ENCODE measurements at regions not wholly inside any gene's neighbourhood (a gene's known extent, or its start where the extent isn't known, plus 50 kb on each side); places are given as distances from the start of the nearest gene placed in this dataset.

DNA sequence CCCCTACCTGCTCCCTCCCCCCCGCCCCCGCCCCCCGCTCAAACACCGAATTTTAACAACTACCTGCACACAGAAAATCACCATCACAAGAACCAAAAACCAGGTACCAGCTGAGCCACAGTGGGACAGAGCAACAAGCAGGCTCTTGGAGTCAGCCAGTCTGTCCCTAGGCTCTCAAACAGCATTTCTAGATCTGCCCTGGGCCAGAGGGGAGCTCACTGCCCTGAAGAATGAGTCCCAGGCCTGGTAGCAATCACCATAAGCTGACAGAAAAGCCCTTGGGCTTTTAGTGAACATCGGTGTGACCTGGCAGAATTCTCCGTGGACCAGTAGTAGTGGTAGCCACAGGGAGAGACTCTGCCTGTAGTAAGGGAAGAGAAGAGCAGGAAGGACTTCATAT, 58.3 kb downstream of the C11orf87 start:
- no peaks in the 10 kb centered on the region for H3K36me3 Mint-ChIP-seq
- peaks cover 4% of the 10 kb centered on the region for H3K9me3 Mint-ChIP-seq
- H3K27ac Mint-ChIP-seq, result no peak overlapping the region
- H3K4me3 Mint-ChIP-seq, result no peak overlapping the region
- H3K4me1 Mint-ChIP-seq, result no peaks in the 10 kb centered on the region
- H3K27me3 Mint-ChIP-seq, result no peaks in the 10 kb centered on the region
- no peak for DNase-seq

GRCh38 chr11:109486129-109486528, 64.1 kb downstream of the C11orf87 start:
- no peak for DNase-seq
- Mint-ChIP-seq H3K4me1 (no peaks in the 10 kb centered on the region), H3K27ac (no peak overlapping the region), H3K9me3 (peaks cover 4% of the 10 kb centered on the region), H3K36me3 (no peaks in the 10 kb centered on the region), H3K27me3 (no peaks in the 10 kb centered on the region), H3K4me3 (no peak overlapping the region)

DNA sequence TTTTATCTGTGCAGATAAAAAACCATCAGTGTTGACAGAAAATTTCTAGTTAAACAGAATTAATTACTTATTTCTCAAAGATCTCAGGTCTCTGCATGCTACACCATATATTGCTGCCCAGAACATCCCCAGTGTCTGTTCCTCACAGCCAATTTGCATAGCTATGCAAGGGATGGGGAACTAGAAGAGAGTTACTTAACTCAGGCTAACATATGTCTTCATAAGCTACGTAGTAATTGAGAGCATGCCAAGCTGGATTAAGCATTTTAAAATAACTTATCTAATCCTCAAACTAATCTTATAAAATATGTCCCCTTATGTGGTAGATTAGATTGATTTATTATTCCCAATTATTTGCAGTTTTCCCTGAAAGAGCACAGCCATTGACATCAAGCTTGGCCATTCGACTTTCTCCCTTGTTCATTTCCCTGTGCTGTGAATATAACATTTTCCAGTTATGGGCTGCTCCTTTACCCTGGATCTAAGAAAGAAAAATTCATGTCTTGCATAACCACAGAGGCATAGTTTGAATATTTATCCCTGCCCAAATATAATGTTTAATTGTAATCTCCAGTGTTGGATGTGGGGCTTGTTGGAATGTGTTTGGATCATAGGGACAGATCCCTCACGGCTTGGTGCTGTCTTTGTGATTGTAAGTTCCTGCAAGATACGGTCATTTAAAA, 69.1 kb downstream of the C11orf87 start:
- Mint-ChIP-seq H3K27ac (no peak overlapping the region), H3K36me3 (no peaks in the 10 kb centered on the region), H3K4me3 (no peak overlapping the region), H3K4me1 (no peaks in the 10 kb centered on the region), H3K9me3 (no peaks in the 10 kb centered on the region), H3K27me3 (no peaks in the 10 kb centered on the region)
- no peak for DNase-seq

DNA sequence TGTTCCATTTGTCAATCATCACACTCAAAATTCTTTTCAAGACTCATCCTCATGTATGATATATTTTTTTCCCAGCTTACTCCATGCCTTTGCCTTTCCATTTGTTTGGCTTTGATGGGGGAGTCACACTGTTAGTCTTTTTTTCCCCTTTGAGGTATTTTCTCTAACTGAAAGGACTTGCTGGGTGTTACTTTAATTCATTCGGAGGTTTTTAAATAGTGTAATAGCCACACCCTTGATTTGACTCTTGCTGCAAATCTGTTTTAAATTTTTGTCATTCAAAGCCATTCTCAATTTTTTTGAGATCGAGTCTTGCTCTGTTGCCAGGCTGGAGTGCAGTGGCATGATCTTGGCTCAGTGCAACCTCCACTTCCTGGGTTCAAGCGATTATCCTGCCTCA, 84.1 kb downstream of the C11orf87 start:
- Mint-ChIP-seq H3K27ac (no peak overlapping the region), H3K27me3 (no peaks in the 10 kb centered on the region), H3K4me1 (no peaks in the 10 kb centered on the region), H3K36me3 (no peaks in the 10 kb centered on the region), H3K4me3 (no peak overlapping the region), H3K9me3 (no peaks in the 10 kb centered on the region)
- no peak for DNase-seq

- H3K4me3 Mint-ChIP-seq, result no peak overlapping the region
- no peaks in the 10 kb centered on the region for H3K9me3 Mint-ChIP-seq
- no peaks in the 10 kb centered on the region for H3K4me1 Mint-ChIP-seq
- no peak for DNase-seq
- H3K27me3 Mint-ChIP-seq, result no peaks in the 10 kb centered on the region
- no peak overlapping the region for H3K27ac Mint-ChIP-seq
- no peaks in the 10 kb centered on the region for H3K36me3 Mint-ChIP-seq
Observed at GRCh38 chr11:109507331-109507730, 85.3 kb downstream of the C11orf87 start.

GRCh38 chr11:109507836-109508561, 86.0 kb downstream of the C11orf87 start:
- no peak overlapping the region for H3K4me3 Mint-ChIP-seq
- H3K27me3 Mint-ChIP-seq, result no peaks in the 10 kb centered on the region
- DNase-seq, result no peak
- no peak overlapping the region for H3K27ac Mint-ChIP-seq
- no peaks in the 10 kb centered on the region for H3K4me1 Mint-ChIP-seq
- H3K36me3 Mint-ChIP-seq, result no peaks in the 10 kb centered on the region
- H3K9me3 Mint-ChIP-seq, result no peaks in the 10 kb centered on the region

GRCh38 chr11:109508943-109509342, 87.0 kb downstream of the C11orf87 start:
- H3K4me3 Mint-ChIP-seq, result no peak overlapping the region
- no peaks in the 10 kb centered on the region for H3K36me3 Mint-ChIP-seq
- H3K27me3 Mint-ChIP-seq, result no peaks in the 10 kb centered on the region
- H3K9me3 Mint-ChIP-seq, result no peaks in the 10 kb centered on the region
- DNase-seq, result no peak
- no peaks in the 10 kb centered on the region for H3K4me1 Mint-ChIP-seq
- no peak overlapping the region for H3K27ac Mint-ChIP-seq

DNA sequence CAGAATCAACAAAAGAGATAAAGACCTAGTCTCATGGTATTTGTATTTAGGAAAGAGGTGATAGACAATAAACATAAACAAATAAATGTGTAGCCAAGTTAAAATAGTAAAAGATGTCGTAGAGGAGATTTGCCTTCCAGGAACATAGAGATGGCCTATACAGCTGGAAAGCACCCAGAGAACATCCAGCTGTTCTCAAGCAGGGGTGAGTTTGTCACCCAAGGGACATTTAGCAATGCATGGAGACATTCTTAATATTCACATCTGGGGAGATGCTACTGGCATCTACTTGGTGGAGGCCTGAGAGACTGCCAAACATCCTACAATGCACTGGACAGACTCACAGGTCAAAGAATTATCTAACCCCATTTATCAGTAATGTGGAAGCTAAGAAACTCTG, 88.3 kb downstream of the C11orf87 start:
- Mint-ChIP-seq H3K27me3 (no peaks in the 10 kb centered on the region), H3K4me1 (no peaks in the 10 kb centered on the region), H3K36me3 (no peaks in the 10 kb centered on the region), H3K27ac (no peak overlapping the region), H3K9me3 (no peaks in the 10 kb centered on the region), H3K4me3 (no peak overlapping the region)
- no peak for DNase-seq

DNA sequence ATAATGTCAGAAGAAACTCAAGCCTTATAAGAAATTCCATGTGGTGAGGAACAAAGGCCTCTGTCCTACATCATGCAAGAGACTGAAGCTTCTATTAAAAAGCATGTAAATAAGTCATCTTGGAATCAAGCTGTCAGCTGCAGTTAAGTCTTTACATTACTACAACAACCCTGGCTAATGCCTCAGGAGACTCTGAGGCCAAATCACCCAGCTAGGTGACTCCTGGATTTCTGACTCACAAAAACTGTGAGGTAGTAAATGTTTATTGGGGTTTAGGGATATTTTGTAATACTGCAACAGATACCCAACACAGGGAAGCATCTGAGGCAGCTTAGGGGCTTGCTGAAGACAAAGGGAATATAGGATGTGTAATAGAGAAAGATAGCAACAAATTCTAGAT, 89.6 kb downstream of the C11orf87 start:
- Mint-ChIP-seq H3K27ac (no peak overlapping the region), H3K27me3 (no peaks in the 10 kb centered on the region), H3K4me1 (no peaks in the 10 kb centered on the region), H3K9me3 (no peaks in the 10 kb centered on the region), H3K36me3 (no peaks in the 10 kb centered on the region), H3K4me3 (no peak overlapping the region)
- no peak for DNase-seq

- no peaks in the 10 kb centered on the region for H3K27me3 Mint-ChIP-seq
- H3K36me3 Mint-ChIP-seq, result no peaks in the 10 kb centered on the region
- H3K4me3 Mint-ChIP-seq, result no peak overlapping the region
- H3K4me1 Mint-ChIP-seq, result no peaks in the 10 kb centered on the region
- DNase-seq, result no peak
- H3K27ac Mint-ChIP-seq, result no peak overlapping the region
- H3K9me3 Mint-ChIP-seq, result no peaks in the 10 kb centered on the region
Observed at GRCh38 chr11:109512249-109512648, 90.3 kb downstream of the C11orf87 start.

- no peak overlapping the region for H3K27ac Mint-ChIP-seq
Observed at GRCh38 chr11:109512680-109513079, 90.7 kb downstream of the C11orf87 start.

DNA sequence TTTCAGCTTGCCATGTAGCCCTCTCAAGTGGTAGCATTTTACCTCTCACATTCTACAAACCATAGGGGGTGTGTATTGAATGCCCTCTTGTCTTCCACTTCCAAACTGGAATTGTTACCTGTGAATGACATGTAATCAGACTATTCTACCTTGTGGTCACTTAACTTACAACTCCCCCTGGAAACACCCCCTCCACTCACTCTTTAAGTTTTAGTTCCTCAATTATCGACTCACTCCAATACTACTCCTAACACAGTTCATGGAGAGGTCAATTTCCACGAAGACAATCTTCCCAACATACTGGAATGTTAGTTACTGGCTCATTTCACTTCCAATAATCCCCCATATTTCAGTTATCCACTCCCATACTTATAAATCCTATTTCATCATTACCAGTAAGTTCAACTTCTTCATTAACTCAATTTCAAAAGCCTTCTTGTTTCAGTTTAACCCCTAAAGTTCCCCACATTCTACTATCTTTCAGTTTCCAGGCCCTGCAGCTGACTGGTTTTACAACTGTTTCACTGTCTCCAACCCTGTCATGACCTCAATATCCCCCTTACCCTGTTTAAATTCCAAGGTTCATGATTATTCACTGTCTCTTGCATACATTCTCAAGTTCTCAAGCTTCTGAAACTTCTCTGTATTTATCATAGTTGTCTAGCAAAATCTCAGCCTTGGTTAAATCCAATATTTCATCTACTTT, 92.5 kb downstream of the C11orf87 start:
- H3K9me3 Mint-ChIP-seq, result no peaks in the 10 kb centered on the region
- no peaks in the 10 kb centered on the region for H3K36me3 Mint-ChIP-seq
- no peaks in the 10 kb centered on the region for H3K27me3 Mint-ChIP-seq
- H3K4me3 Mint-ChIP-seq, result no peak overlapping the region
- H3K4me1 Mint-ChIP-seq, result no peaks in the 10 kb centered on the region
- H3K27ac Mint-ChIP-seq, result no peak overlapping the region
- DNase-seq, result no peak

More at GRCh38 chr11:109512680-109513079, 90.7 kb downstream of the C11orf87 start:
- DNase-seq, result no peak
- Mint-ChIP-seq H3K4me1 (no peaks in the 10 kb centered on the region), H3K9me3 (no peaks in the 10 kb centered on the region), H3K36me3 (no peaks in the 10 kb centered on the region), H3K4me3 (no peak overlapping the region), H3K27me3 (no peaks in the 10 kb centered on the region)

DNA sequence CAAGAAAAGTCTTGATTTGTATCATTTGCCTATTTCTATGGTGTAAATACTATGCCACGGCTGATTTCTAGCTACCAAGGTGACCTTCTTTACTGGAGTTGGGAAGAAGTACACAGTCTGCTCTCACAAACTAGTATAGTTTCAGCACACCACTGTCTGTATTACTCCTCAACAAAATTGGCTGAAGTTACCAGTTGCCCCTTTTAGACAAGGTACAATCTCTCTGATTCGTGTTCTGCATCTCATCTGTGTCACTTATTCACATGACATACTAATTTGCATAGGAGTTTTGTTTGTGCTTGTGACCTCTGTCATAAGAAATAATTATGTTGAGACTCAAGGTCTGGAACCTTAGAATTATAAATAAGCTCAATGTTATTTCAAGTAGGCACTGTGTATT, 97.3 kb downstream of the C11orf87 start:
- Mint-ChIP-seq H3K4me3 (no peak overlapping the region), H3K36me3 (no peaks in the 10 kb centered on the region), H3K27ac (no peak overlapping the region), H3K4me1 (no peaks in the 10 kb centered on the region), H3K9me3 (peaks cover 4% of the 10 kb centered on the region), H3K27me3 (peaks cover 4% of the 10 kb centered on the region)
- DNase-seq, result no peak

DNA sequence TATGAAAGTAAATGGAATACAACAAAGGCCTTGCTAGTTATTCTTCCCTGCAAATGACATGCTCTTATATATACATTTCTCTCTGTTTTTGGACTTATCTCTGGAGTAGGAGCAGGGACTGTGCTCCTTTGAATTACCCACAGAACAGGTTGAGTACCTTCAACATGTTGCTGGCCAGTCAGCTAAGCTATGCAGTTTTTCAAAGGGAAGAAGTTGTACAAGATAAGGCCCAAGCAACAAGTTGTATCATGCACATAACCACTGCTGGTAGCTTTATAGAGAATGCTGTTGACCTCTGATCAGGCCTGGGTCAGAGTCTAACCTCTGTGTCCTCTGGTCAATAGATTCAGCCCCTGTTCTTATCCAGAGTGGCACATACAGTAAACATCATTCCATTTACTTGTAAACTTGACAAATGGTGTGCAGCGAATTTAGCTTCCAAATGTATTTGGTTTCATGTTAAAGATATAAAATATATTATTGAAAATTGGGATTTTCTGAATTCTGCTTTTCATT, 99.6 kb downstream of the C11orf87 start:
- Mint-ChIP-seq H3K9me3 (peaks cover 9% of the 10 kb centered on the region), H3K27me3 (peaks cover 4% of the 10 kb centered on the region), H3K4me3 (no peak overlapping the region), H3K4me1 (no peaks in the 10 kb centered on the region), H3K36me3 (no peaks in the 10 kb centered on the region), H3K27ac (no peak overlapping the region)
- DNase-seq, result no peak

- Mint-ChIP-seq H3K4me1 (no peaks in the 10 kb centered on the region), H3K9me3 (peaks cover 9% of the 10 kb centered on the region), H3K27ac (no peak overlapping the region), H3K36me3 (no peaks in the 10 kb centered on the region), H3K27me3 (peaks cover 4% of the 10 kb centered on the region), H3K4me3 (no peak overlapping the region)
- DNase-seq, result no peak
Observed at GRCh38 chr11:109522116-109522755, 100.2 kb downstream of the C11orf87 start.
